CD4-positive, alpha-beta T cell (primary cell): ENCODE measurements at regions not wholly inside any gene's neighbourhood (a gene's known extent, or its start where the extent isn't known, plus 50 kb on each side); places are given as distances from the start of the nearest gene placed in this dataset.

Experiments
- ATAC-seq: fragments of 200-7000 bp; cut with Tn5 transposase; one replicate; pipeline ENCODE4 v1.10.0; 2022; ENCODE audit warnings: mild to moderate bottlenecking; ENCODE audit not compliant: poor library complexity
- CTCF ChIA-PET: fragments of 350-600 bp; sonication (Branson Sonifier 250); formaldehyde crosslinking; loops from one replicate; lab custom pipeline; 2021; ENCODE audit warnings: antibody characterized with exemption, inconsistent platforms; lab: Charles Lee
- POLR2A ChIA-PET: fragments of 350-600 bp; sonication (Branson Sonifier 250); formaldehyde crosslinking; loops from one replicate; lab custom pipeline; 2021; ENCODE audit warnings: antibody characterized with exemption, inconsistent platforms; lab: Charles Lee
- DNase-seq, 14 experiments: peaks; one replicate each; pipeline ENCODE4 v3.0.0-alpha.2; 2013 to 2020; ENCODE audit warnings: mixed read lengths in 2 of 14
- H3K27ac ChIP-seq, 2 donors: one replicate each; pipeline versions ENCODE4 v1.5.1 to v1.7.0; 2013; ENCODE audit warnings: low read length in 2 of 2, low read depth in 1 of 2, mild to moderate bottlenecking in 1 of 2
- H3K27me3 ChIP-seq, 2 experiments: 1 replicate in 1 of 2; 2 replicates in 1 of 2; pipeline versions ENCODE4 v1.6.1 to v1.7.0; 2013; ENCODE audit warnings: low read length in 2 of 2, control low read depth in 1 of 2, mild to moderate bottlenecking in 1 of 2, moderate library complexity in 1 of 2; ENCODE audit not compliant: insufficient read depth in 2 of 2, control insufficient read depth in 1 of 2
- H3K36me3 ChIP-seq: one replicate; pipeline ENCODE4 v1.6.1; 2013; ENCODE audit warnings: low read length, control low read depth; ENCODE audit not compliant: insufficient read depth
- H3K4me1 ChIP-seq: one replicate; pipeline ENCODE4 v1.6.1; 2013; ENCODE audit warnings: low read length, control low read depth; ENCODE audit not compliant: insufficient read depth
- H3K4me3 ChIP-seq: one replicate; pipeline ENCODE4 v1.5.1; 2013; ENCODE audit warnings: mild to moderate bottlenecking, low read length, moderate library complexity
- H3K9me3 ChIP-seq, 2 experiments: 1 replicate in 1 of 2; 2 replicates in 1 of 2; pipeline versions ENCODE4 v1.6.1 to v1.7.0; 2013; ENCODE audit warnings: low read length in 2 of 2, mild to moderate bottlenecking in 2 of 2, control low read depth in 1 of 2, moderate library complexity in 1 of 2; ENCODE audit not compliant: control insufficient read depth in 1 of 2, insufficient read depth in 1 of 2
- H3K27ac Mint-ChIP-seq: one replicate; pipeline ENCODE4 v1.8.0; 2020; ENCODE audit warnings: mixed read lengths
- H3K27me3 Mint-ChIP-seq: one replicate; pipeline ENCODE4 v1.8.0; 2021; ENCODE audit warnings: mixed read lengths
- H3K36me3 Mint-ChIP-seq: one replicate; pipeline ENCODE4 v1.8.0; 2021; ENCODE audit warnings: low read depth, mixed read lengths
- H3K4me1 Mint-ChIP-seq: one replicate; pipeline ENCODE4 v1.8.0; 2021; ENCODE audit warnings: low read depth, mixed read lengths
- H3K4me3 Mint-ChIP-seq: one replicate; pipeline ENCODE4 v1.8.0; 2020; ENCODE audit warnings: mild to moderate bottlenecking, mixed read lengths
- H3K9me3 Mint-ChIP-seq: one replicate; pipeline ENCODE4 v1.8.0; 2020; ENCODE audit warnings: mixed read lengths
- CTCF ChIP-seq: fragments of 200-600 bp; IDR thresholded peaks from one replicate; pipeline ENCODE4 v1.8.0; 2022; ENCODE audit warnings: antibody characterized with exemption, mild to moderate bottlenecking
- intact Hi-C, 2 experiments: fragments of 100-400 bp; cut with DNase I in 1 of 2; cut with micrococcal nuclease in 1 of 2; formaldehyde crosslinking; loops; one replicate each; pipeline versions ENCODE4 v1.15.1 to v1.9.0; 2023 to 2025; cut with DNase I, micrococcal nuclease

- Histone ChIP-seq H3K27ac (no peak overlapping the region), H3K9me3 (no peaks in the 10 kb centered on the region), H3K4me3 (no peak overlapping the region), H3K36me3 (no peaks in the 10 kb centered on the region), H3K4me1 (no peaks in the 10 kb centered on the region), H3K27me3 (no peaks in the 10 kb centered on the region)
- ATAC-seq (no peak), DNase-seq (no peak)
- H3K27ac Mint-ChIP-seq = no peak overlapping the region
- H3K4me3 Mint-ChIP-seq = no peak overlapping the region
- ChIA-PET POLR2A (no interaction called here), CTCF (no interaction called here)
- no peaks in the 10 kb centered on the region for H3K4me1 Mint-ChIP-seq
- H3K27me3 Mint-ChIP-seq = no peaks in the 10 kb centered on the region
- peaks cover 3% of the 10 kb centered on the region for H3K9me3 Mint-ChIP-seq
- H3K36me3 Mint-ChIP-seq = no peaks in the 10 kb centered on the region
- no peak for TF ChIP-seq CTCF
- intact Hi-C loops = no loop called here
These were observed 466.9 kb downstream of the CBLN4 start for GRCh38 chr20:55538261-55538908.

GRCh38 chr20:55535366-55535765 is 470.0 kb downstream of the CBLN4 start:
- Histone ChIP-seq H3K4me3 (no peak overlapping the region), H3K36me3 (no peaks in the 10 kb centered on the region), H3K27ac (no peak overlapping the region), H3K4me1 (no peaks in the 10 kb centered on the region), H3K27me3 (no peaks in the 10 kb centered on the region), H3K9me3 (no peaks in the 10 kb centered on the region)
- Mint-ChIP-seq H3K4me1 (no peaks in the 10 kb centered on the region), H3K27ac (no peak overlapping the region), H3K9me3 (peaks cover 5% of the 10 kb centered on the region), H3K36me3 (no peaks in the 10 kb centered on the region), H3K4me3 (no peak overlapping the region), H3K27me3 (no peaks in the 10 kb centered on the region)
- no peak for ATAC-seq
- DNase-seq = no peak
- ChIA-PET POLR2A (no interaction called here), CTCF (no interaction called here)
- TF ChIP-seq CTCF = no peak
- intact Hi-C loops = no loop called here

- Mint-ChIP-seq H3K27me3 (no peaks in the 10 kb centered on the region), H3K36me3 (no peaks in the 10 kb centered on the region), H3K4me1 (no peaks in the 10 kb centered on the region), H3K27ac (no peak overlapping the region), H3K9me3 (peaks cover 7% of the 10 kb centered on the region), H3K4me3 (no peak overlapping the region)
- Histone ChIP-seq H3K27me3 (no peaks in the 10 kb centered on the region), H3K36me3 (no peaks in the 10 kb centered on the region), H3K4me1 (no peaks in the 10 kb centered on the region), H3K27ac (no peak overlapping the region), H3K9me3 (no peaks in the 10 kb centered on the region), H3K4me3 (no peak overlapping the region)
- TF ChIP-seq CTCF = no peak
- no peak for DNase-seq
- ATAC-seq = no peak
- POLR2A ChIA-PET = no interaction called here
- CTCF ChIA-PET = no interaction called here
- intact Hi-C loops = no loop called here
These were observed 471.7 kb downstream of the CBLN4 start for GRCh38 chr20:55533632-55534031.
